PC-3 (cell line): ENCODE measurements at regions not wholly inside any gene's neighbourhood (a gene's known extent, or its start where the extent isn't known, plus 50 kb on each side); places are given as distances from the start of the nearest gene placed in this dataset.

Source experiments
- ATAC-seq: fragments of 200-7000 bp; cut with Tn5 transposase; 2 replicates; pipeline ENCODE4 v1.9.1; 2020; ENCODE audit warnings: mild to moderate bottlenecking, moderate library complexity
- BruUV-seq: library from RNA; stranded (reverse); fragments of 400-500 nt; replicated peaks from 2 replicates; lab custom pipeline; 2021; lab: Mats Ljungman, UMichigan
- CTCF ChIA-PET: fragments of 300-600 bp; sonication (Branson Sonifier 250); formaldehyde crosslinking; loops from one replicate; lab custom pipeline; 2022; ENCODE audit warnings: antibody characterized with exemption; lab: Charles Lee
- POLR2A ChIA-PET: fragments of 300-600 bp; sonication (Branson Sonifier 250); formaldehyde crosslinking; loops from one replicate; lab custom pipeline; 2022; ENCODE audit warnings: antibody characterized with exemption; ENCODE audit not compliant: unreplicated experiment; lab: Charles Lee
- DNase-seq: peaks from one replicate; pipeline ENCODE4 v3.0.0-alpha.2; 2015
- H2AFZ ChIP-seq: fragments of 300-600 bp; sonication (generic); 2 replicates; pipeline ENCODE4 v1.6.0; 2016; ENCODE audit warnings: antibody characterized with exemption, low read length
- H3F3A ChIP-seq: fragments of 300-600 bp; sonication (generic); one replicate; pipeline ENCODE4 v1.6.0; 2017; ENCODE audit warnings: antibody characterized with exemption, low read length, control low read depth, mild to moderate bottlenecking; ENCODE audit not compliant: unreplicated experiment
- H3K27ac ChIP-seq: fragments of 300-600 bp; sonication (generic); 2 replicates; pipeline ENCODE4 v1.5.1; 2016; ENCODE audit warnings: mild to moderate bottlenecking, low read length
- H3K27me3 ChIP-seq: fragments of 300-600 bp; sonication (generic); 2 replicates; pipeline ENCODE4 v1.6.1; 2016; ENCODE audit warnings: low read length, mixed read lengths
- H3K36me3 ChIP-seq: fragments of 300-600 bp; sonication (generic); 2 replicates; pipeline ENCODE4 v1.6.1; 2016; ENCODE audit warnings: low read depth, mixed run types, low read length, mixed read lengths
- H3K4me1 ChIP-seq: fragments of 300-600 bp; sonication (generic); 2 replicates; pipeline ENCODE4 v1.5.1; 2016; ENCODE audit warnings: low read length; ENCODE audit not compliant: insufficient read depth
- H3K4me2 ChIP-seq: fragments of 300-600 bp; sonication (generic); 2 replicates; pipeline ENCODE4 v1.6.0; 2016; ENCODE audit warnings: low read length
- H3K4me3 ChIP-seq: fragments of 300-600 bp; sonication (generic); 2 replicates; pipeline ENCODE4 v1.5.1; 2016; ENCODE audit warnings: mild to moderate bottlenecking, low read length, mixed read lengths
- H3K79me2 ChIP-seq: fragments of 300-600 bp; sonication (generic); 2 replicates; pipeline ENCODE4 v1.6.1; 2017; ENCODE audit warnings: low read length, mixed read lengths
- H3K9ac ChIP-seq: fragments of 300-600 bp; sonication (generic); 2 replicates; pipeline ENCODE4 v1.6.0; 2016; ENCODE audit warnings: mild to moderate bottlenecking, low read length
- H3K9me2 ChIP-seq: fragments of 300-600 bp; sonication (generic); replicated peaks from 2 replicates; pipeline ENCODE4 v1.6.1; 2016; ENCODE audit warnings: mixed run types, low read length, mixed read lengths
- H3K9me3 ChIP-seq: fragments of 300-600 bp; sonication (generic); 2 replicates; pipeline ENCODE4 v1.6.1; 2016; ENCODE audit warnings: low read length, mixed read lengths
- H4K20me1 ChIP-seq: fragments of 300-600 bp; sonication (generic); 2 replicates; pipeline ENCODE4 v1.6.1; 2016; ENCODE audit warnings: low read length, mixed read lengths
- EZH2 ChIP-seq: fragments of 300-600 bp; sonication (generic); IDR thresholded peaks from one replicate; pipeline ENCODE4 v1.6.1; 2017; ENCODE audit warnings: antibody characterized with exemption, mild to moderate bottlenecking, low read length; ENCODE audit not compliant: unreplicated experiment
- EZH2phosphoT487 ChIP-seq: fragments of 300-600 bp; sonication (generic); IDR thresholded peaks from 2 replicates; pipeline ENCODE4 v1.6.1; 2018; ENCODE audit warnings: mild to moderate bottlenecking, antibody characterized with exemption, low read length, borderline replicate concordance
- intact Hi-C: fragments of 100-400 bp; cut with micrococcal nuclease; formaldehyde crosslinking; loops from 2 replicates; pipeline ENCODE4 v1.9.0; 2023
- TF ChIP-seq, protein P1 (sequence below): fragments of 300-600 bp; sonication (generic); conservative IDR thresholded peaks from 2 replicates; pipeline ENCODE4 v1.5.1; 2017; ENCODE audit warnings: antibody characterized with exemption, low read depth, mild to moderate bottlenecking, low read length

DNA sequence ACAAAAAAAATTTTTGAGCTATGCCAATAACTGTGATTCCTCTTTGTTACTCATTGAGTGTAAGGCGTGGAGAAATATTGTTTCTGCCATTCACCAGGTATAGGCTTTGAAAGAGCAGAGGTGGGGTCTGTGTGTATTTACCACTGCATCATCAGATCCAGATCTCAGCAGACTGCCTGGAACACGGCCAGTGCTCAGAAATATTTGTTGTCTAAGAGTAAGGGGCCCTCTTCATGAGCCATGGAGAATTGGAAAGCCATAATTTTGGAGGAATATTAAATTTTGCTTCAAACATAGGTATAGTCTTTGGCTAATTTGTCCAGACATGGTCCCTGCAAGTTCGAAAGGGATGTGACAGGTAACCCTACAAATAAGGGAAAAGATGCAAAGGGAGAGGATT lies 231.3 kb upstream of the IRF2BP2 start:
- Histone ChIP-seq H3K27me3 (no peaks in the 10 kb centered on the region), H3K9ac (no peak overlapping the region), H3F3A (no peaks in the 10 kb centered on the region), H3K27ac (no peak overlapping the region), H3K4me3 (no peak overlapping the region), H3K9me3 (no peaks in the 10 kb centered on the region), H4K20me1 (no peaks in the 10 kb centered on the region), H3K9me2 (no peaks in the 10 kb centered on the region), H2AFZ (no peak overlapping the region), H3K36me3 (no peaks in the 10 kb centered on the region), H3K79me2 (no peaks in the 10 kb centered on the region), H3K4me1 (no peaks in the 10 kb centered on the region; the same call in 1 of the 2 replicates), H3K4me2 (no peak overlapping the region)
- ATAC-seq: no peak
- TF ChIP-seq EZH2 (no peak), EZH2phosphoT487 (no peak)
- TF ChIP-seq, protein P1, sequence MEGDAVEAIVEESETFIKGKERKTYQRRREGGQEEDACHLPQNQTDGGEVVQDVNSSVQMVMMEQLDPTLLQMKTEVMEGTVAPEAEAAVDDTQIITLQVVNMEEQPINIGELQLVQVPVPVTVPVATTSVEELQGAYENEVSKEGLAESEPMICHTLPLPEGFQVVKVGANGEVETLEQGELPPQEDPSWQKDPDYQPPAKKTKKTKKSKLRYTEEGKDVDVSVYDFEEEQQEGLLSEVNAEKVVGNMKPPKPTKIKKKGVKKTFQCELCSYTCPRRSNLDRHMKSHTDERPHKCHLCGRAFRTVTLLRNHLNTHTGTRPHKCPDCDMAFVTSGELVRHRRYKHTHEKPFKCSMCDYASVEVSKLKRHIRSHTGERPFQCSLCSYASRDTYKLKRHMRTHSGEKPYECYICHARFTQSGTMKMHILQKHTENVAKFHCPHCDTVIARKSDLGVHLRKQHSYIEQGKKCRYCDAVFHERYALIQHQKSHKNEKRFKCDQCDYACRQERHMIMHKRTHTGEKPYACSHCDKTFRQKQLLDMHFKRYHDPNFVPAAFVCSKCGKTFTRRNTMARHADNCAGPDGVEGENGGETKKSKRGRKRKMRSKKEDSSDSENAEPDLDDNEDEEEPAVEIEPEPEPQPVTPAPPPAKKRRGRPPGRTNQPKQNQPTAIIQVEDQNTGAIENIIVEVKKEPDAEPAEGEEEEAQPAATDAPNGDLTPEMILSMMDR: no peak
- POLR2A ChIA-PET: no interaction called here
- CTCF ChIA-PET: no interaction called here
- DNase-seq: no peak
- no TSS peak for BruUV-seq
- intact Hi-C loops: no loop called here

DNA sequence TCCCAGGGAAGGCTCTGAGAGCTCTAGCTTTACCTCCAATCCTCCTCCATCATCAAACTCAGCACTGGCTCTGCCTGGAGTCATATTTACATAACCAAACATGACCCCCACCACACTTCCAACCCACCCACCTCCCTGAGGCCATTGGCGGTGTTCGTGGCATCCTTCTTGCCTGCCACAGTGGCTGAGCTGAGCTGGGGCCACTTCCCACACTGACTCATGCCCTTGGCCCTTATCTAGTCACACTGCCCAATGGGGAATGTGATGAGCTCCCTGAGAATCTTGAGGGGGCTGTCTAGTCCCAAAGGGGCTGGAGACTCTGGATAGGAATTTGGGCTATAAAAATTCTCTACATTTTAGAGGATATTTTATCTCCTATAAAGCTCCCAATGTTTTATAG lies 230.9 kb upstream of the IRF2BP2 start:
- Histone ChIP-seq H3K36me3 (no peaks in the 10 kb centered on the region), H3K4me3 (no peak overlapping the region), H3K79me2 (no peaks in the 10 kb centered on the region), H3K27ac (no peak overlapping the region), H3K4me2 (no peak overlapping the region), H3K4me1 (no peaks in the 10 kb centered on the region; the same call in 1 of the 2 replicates), H3K9me2 (no peaks in the 10 kb centered on the region), H4K20me1 (no peaks in the 10 kb centered on the region), H3F3A (no peaks in the 10 kb centered on the region), H2AFZ (no peak overlapping the region), H3K9me3 (no peaks in the 10 kb centered on the region), H3K9ac (no peak overlapping the region), H3K27me3 (no peaks in the 10 kb centered on the region)
- DNase-seq (no peak), ATAC-seq (no peak)
- BruUV-seq: no TSS peak
- POLR2A ChIA-PET: no interaction called here
- intact Hi-C loops: no loop called here
- TF ChIP-seq, protein P1: no peak
- no peak for TF ChIP-seq EZH2
- TF ChIP-seq EZH2phosphoT487: no peak
- CTCF ChIA-PET: no interaction called here

DNA sequence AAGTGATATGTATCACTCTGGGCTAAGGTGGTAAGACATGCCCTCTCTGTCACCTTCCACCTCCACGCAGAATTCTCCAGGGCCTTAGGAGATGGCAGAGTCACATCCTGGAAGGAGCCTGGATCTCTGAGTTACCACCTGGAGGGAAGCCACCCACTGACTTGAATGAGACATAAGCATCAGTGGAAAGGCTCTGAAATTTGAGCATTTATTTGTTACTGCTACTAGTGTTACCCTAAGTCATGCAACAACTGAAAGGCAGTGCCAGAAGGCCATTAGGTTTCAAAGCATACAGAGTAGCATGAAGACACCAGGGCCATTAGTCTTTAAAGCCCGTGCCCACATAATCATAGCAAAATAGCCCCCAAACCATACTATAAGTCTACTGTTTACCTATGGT lies 230.3 kb upstream of the IRF2BP2 start:
- no peak overlapping the region for H3K27ac ChIP-seq
- TF ChIP-seq EZH2 (no peak), EZH2phosphoT487 (no peak)
- TF ChIP-seq, protein P1: no peak
- H3K9me3 ChIP-seq: no peaks in the 10 kb centered on the region
- no peaks in the 10 kb centered on the region for H3K27me3 ChIP-seq
- no TSS peak for BruUV-seq
- no peaks in the 10 kb centered on the region for H3K79me2 ChIP-seq
- DNase-seq (no peak), ATAC-seq (no peak)
- intact Hi-C loops: no loop called here
- H3K4me1 ChIP-seq: no peaks in the 10 kb centered on the region
- no peak overlapping the region for H3K4me3 ChIP-seq
- H3K9ac ChIP-seq: no peak overlapping the region
- H3K4me2 ChIP-seq: no peak overlapping the region
- ChIA-PET CTCF (no interaction called here), POLR2A (no interaction called here)
- H3K9me2 ChIP-seq: no peaks in the 10 kb centered on the region
- H3F3A ChIP-seq: no peaks in the 10 kb centered on the region
- H3K36me3 ChIP-seq: no peaks in the 10 kb centered on the region
- H2AFZ ChIP-seq: no peak overlapping the region
- H4K20me1 ChIP-seq: no peaks in the 10 kb centered on the region
